Chondrocyte (in vitro differentiated cells): ENCODE measurements at regions not wholly inside any gene's neighbourhood (a gene's known extent, or its start where the extent isn't known, plus 50 kb on each side); places are given as distances from the start of the nearest gene placed in this dataset.

Experiments
- DNase-seq: peaks from one replicate; pipeline ENCODE4 v3.0.0; 2021; ENCODE audit warnings: mixed read lengths, low spot score
- H3K27ac Mint-ChIP-seq: one replicate; pipeline ENCODE4 v1.8.0; 2021; ENCODE audit warnings: mild to moderate bottlenecking, moderate library complexity, mixed read lengths; ENCODE audit not compliant: unreplicated experiment
- H3K27me3 Mint-ChIP-seq: 2 replicates; pipeline ENCODE4 v1.8.0; 2021; ENCODE audit warnings: low read depth, mixed read lengths
- H3K36me3 Mint-ChIP-seq: 2 replicates; pipeline ENCODE4 v1.8.0; 2021; ENCODE audit warnings: low read depth, mixed read lengths
- H3K4me1 Mint-ChIP-seq: 2 replicates; pipeline ENCODE4 v1.8.0; 2021; ENCODE audit warnings: low read depth, mild to moderate bottlenecking, mixed read lengths
- H3K4me3 Mint-ChIP-seq: one replicate; pipeline ENCODE4 v1.8.0; 2021; ENCODE audit warnings: mild to moderate bottlenecking, moderate library complexity, mixed read lengths; ENCODE audit not compliant: unreplicated experiment
- H3K9me3 Mint-ChIP-seq: 2 replicates; pipeline ENCODE4 v1.8.0; 2021; ENCODE audit warnings: low read depth, mixed read lengths
- TF ChIP-seq, protein P1 (sequence below): fragments of 200-600 bp; sonication (generic); IDR thresholded peaks from 2 replicates; pipeline ENCODE4 v1.5.0; 2021; ENCODE audit warnings: antibody characterized with exemption, mild to moderate bottlenecking, moderate library complexity

DNA sequence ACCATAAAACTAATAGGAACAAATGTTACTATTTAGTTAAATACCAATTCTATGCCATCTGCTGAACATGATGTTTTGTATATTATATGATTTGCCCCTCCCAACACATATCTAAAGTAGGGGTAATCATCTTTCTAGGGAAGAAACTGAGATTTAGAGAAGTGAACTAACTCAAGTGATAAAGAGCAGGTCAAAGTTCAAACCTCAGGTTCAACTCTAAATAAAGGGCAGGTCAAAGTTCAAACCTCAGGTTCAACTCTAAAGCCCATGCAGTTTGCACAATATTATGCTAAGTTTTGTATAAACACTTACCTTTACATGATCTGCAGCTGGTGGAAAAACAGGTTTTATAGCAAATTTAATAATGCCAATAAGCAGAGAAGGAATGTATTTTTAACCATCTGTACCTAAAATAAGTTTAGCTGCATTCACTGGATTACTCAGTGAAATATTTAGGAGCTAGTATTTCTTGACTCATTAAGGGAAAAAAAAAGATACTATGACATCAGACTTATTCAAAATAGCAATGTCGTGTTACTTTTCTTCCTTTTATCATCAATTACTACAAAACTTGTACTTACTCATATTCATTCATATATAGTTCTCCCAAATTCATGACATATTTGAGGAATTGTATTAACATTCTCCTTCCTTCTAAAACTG lies 1194.3 kb upstream of the CELF2 start:
- no peak overlapping the region for H3K4me3 Mint-ChIP-seq
- TF ChIP-seq, protein P1, sequence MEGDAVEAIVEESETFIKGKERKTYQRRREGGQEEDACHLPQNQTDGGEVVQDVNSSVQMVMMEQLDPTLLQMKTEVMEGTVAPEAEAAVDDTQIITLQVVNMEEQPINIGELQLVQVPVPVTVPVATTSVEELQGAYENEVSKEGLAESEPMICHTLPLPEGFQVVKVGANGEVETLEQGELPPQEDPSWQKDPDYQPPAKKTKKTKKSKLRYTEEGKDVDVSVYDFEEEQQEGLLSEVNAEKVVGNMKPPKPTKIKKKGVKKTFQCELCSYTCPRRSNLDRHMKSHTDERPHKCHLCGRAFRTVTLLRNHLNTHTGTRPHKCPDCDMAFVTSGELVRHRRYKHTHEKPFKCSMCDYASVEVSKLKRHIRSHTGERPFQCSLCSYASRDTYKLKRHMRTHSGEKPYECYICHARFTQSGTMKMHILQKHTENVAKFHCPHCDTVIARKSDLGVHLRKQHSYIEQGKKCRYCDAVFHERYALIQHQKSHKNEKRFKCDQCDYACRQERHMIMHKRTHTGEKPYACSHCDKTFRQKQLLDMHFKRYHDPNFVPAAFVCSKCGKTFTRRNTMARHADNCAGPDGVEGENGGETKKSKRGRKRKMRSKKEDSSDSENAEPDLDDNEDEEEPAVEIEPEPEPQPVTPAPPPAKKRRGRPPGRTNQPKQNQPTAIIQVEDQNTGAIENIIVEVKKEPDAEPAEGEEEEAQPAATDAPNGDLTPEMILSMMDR = no peak
- no peak for DNase-seq
- no peaks in the 10 kb centered on the region for H3K9me3 Mint-ChIP-seq
- H3K27ac Mint-ChIP-seq = no peak overlapping the region
- no peaks in the 10 kb centered on the region for H3K36me3 Mint-ChIP-seq
- H3K27me3 Mint-ChIP-seq = no peaks in the 10 kb centered on the region
- no peaks in the 10 kb centered on the region for H3K4me1 Mint-ChIP-seq

DNA sequence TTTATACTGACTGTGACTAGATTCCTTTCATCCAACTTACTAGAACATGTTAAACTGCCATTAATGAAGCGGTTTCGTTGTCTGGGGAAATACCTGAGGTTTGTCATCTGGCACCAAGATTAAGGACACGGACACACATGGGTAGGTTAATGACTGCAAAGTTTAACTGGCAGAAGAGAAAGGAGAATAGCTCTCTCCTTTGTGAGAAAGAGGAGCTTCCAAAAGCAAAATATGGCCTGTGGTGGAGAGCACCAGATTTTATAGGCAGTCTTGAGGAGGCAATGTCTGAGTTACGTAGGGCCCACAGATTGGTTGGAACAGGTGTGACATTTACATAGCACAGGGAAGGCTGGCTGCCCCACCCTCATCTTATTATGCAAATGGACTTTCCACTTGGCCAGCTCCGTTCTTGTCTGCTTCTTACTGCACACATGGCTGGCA lies 1193.0 kb upstream of the CELF2 start:
- Mint-ChIP-seq H3K27me3 (no peaks in the 10 kb centered on the region), H3K4me1 (no peaks in the 10 kb centered on the region), H3K9me3 (no peaks in the 10 kb centered on the region), H3K4me3 (no peak overlapping the region), H3K27ac (no peak overlapping the region), H3K36me3 (no peaks in the 10 kb centered on the region)
- TF ChIP-seq, protein P1 = no peak
- DNase-seq = no peak

DNA sequence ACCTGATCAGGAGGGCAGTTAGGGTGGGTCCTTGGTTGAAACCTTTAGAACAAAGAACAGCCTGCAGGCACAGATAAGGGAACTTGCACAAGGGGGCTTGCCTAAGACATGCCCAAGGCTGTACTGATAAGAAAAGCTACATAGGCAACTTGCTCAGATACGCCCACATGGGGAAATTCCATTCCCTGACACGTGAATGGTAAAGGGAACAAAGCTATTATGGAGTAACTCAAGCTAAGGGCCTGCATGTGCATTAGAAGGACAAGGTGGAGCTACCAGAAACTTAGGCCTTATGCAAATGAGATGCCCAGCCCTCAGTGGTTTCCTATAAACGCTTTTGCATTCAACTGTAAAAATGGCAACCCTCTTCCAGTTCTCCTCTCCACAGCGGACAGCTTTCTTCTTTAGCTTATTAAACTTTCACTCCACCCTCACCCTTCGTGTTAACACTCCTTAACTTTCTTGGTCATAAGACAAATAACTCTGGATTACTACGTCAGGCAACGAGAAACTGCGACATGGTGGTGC lies 1192.1 kb upstream of the CELF2 start:
- no peaks in the 10 kb centered on the region for H3K27me3 Mint-ChIP-seq
- DNase-seq = no peak
- H3K4me1 Mint-ChIP-seq = no peaks in the 10 kb centered on the region
- H3K36me3 Mint-ChIP-seq = no peaks in the 10 kb centered on the region
- TF ChIP-seq, protein P1 = no peak
- no peaks in the 10 kb centered on the region for H3K9me3 Mint-ChIP-seq
- H3K27ac Mint-ChIP-seq = no peak overlapping the region
- H3K4me3 Mint-ChIP-seq = no peak overlapping the region

DNA sequence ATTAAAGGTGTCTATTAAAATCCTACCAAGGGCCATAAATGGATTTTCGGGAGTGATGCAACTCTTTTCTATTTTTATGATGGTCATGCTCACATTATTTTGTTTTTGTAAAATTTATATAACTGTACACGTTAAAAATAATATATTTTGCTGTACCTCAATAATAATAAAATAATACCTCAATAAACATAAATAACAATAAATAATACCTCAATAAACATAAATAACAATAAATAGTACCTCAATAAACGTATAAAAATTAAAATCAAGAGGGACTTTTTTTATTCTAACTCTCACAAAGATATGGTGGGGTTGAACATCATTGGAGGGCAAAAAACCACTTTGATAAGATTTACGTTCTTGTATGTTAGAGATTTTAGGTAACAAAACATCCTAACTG lies 1189.6 kb upstream of the CELF2 start:
- H3K4me1 Mint-ChIP-seq = no peaks in the 10 kb centered on the region
- no peak overlapping the region for H3K4me3 Mint-ChIP-seq
- H3K27ac Mint-ChIP-seq = no peak overlapping the region
- H3K36me3 Mint-ChIP-seq = no peaks in the 10 kb centered on the region
- no peak for DNase-seq
- H3K9me3 Mint-ChIP-seq = no peaks in the 10 kb centered on the region
- H3K27me3 Mint-ChIP-seq = no peaks in the 10 kb centered on the region
- TF ChIP-seq, protein P1 = no peak

DNA sequence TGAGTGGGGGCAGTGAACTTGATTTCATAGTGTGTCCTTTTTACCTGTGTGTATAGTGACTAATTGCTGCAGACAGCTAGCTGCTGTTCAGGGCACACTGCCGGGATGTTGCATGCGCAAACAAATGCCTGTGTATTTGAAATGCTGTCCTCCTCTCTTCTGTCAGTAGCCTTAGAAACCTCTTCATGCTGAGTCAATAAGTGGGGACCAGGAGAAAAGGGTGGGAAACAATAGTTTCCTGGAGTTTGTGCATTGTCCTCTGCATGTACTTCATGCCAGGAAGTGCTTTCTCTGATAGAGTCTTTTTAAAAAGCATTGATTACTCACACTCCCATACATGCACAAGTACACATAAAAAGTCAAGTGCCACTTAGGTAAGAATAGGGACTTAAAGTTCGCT lies 1183.7 kb upstream of the CELF2 start:
- no peak for DNase-seq
- H3K9me3 Mint-ChIP-seq = peaks cover 18% of the 10 kb centered on the region
- H3K36me3 Mint-ChIP-seq = no peaks in the 10 kb centered on the region
- H3K4me1 Mint-ChIP-seq = no peaks in the 10 kb centered on the region
- no peak overlapping the region for H3K27ac Mint-ChIP-seq
- TF ChIP-seq, protein P1 = no peak
- no peak overlapping the region for H3K4me3 Mint-ChIP-seq
- no peaks in the 10 kb centered on the region for H3K27me3 Mint-ChIP-seq
